SK-N-MC (cell line): ENCODE measurements at regions not wholly inside any gene's neighbourhood (a gene's known extent, or its start where the extent isn't known, plus 50 kb on each side); places are given as distances from the start of the nearest gene placed in this dataset.
"Not testable (repeated sequence)": the region's sequence is repeated elsewhere in the genome, so short reads cannot be mapped to it uniquely, and the experiment has no call there.

ENCODE experiments used
- DNase-seq: peaks from one replicate; pipeline ENCODE4 v3.0.0-alpha.2; 2011; ENCODE audit warnings: low read depth, low spot score
- H3K27ac ChIP-seq: fragments of 200-600 bp; sonication (generic); 2 replicates; pipeline ENCODE4 v1.5.1; 2016; ENCODE audit warnings: mixed run types
- H3K36me3 ChIP-seq: fragments of 200-600 bp; sonication (generic); 2 replicates; pipeline ENCODE4 v1.6.1; 2017; ENCODE audit warnings: antibody characterized with exemption, low read length, mixed read lengths; ENCODE audit not compliant: insufficient read depth
- H3K4me3 ChIP-seq: fragments of 200-600 bp; sonication (generic); 2 replicates; pipeline ENCODE4 v1.5.1; 2016
- H3K9ac ChIP-seq: fragments of 200-600 bp; sonication (generic); 2 replicates; pipeline ENCODE4 v1.8.0; 2017; ENCODE audit warnings: mixed run types, mixed read lengths; ENCODE audit not compliant: insufficient read length
- H3K9me3 ChIP-seq: fragments of 200-600 bp; sonication (generic); 2 replicates; pipeline ENCODE4 v1.6.1; 2017; ENCODE audit warnings: low read depth, mild to moderate bottlenecking, antibody characterized with exemption, low read length, moderate library complexity, mixed read lengths
- EZH2 ChIP-seq: fragments of 200-600 bp; sonication (generic); IDR thresholded peaks from one replicate; pipeline ENCODE4 v1.6.1; 2017; ENCODE audit warnings: antibody characterized with exemption
- FOXP2 ChIP-seq: optimal IDR thresholded peaks from 2 replicates; pipeline ENCODE3; 2011; ENCODE audit warnings: mild to moderate bottlenecking, moderate library complexity; ENCODE audit not compliant: insufficient read depth; ENCODE audit errors: extremely low read length, control extremely low read depth
- POLR2AphosphoS5 ChIP-seq: IDR thresholded peaks from 2 replicates; pipeline ENCODE4 v1.6.1; 2012; ENCODE audit warnings: mild to moderate bottlenecking, low read depth, low read length, borderline replicate concordance

- H3K9me3 ChIP-seq, result no peaks in the 10 kb centered on the region
- no peaks in the 10 kb centered on the region for H3K36me3 ChIP-seq
- H3K9ac ChIP-seq, result no peak overlapping the region
- no peak for TF ChIP-seq POLR2AphosphoS5
- H3K4me3 ChIP-seq, result no peak overlapping the region
- no peak for DNase-seq
- H3K27ac ChIP-seq, result no peak overlapping the region
These were observed 138.3 kb upstream of the MYRIP start for GRCh38 chr3:39671116-39671515.

DNA sequence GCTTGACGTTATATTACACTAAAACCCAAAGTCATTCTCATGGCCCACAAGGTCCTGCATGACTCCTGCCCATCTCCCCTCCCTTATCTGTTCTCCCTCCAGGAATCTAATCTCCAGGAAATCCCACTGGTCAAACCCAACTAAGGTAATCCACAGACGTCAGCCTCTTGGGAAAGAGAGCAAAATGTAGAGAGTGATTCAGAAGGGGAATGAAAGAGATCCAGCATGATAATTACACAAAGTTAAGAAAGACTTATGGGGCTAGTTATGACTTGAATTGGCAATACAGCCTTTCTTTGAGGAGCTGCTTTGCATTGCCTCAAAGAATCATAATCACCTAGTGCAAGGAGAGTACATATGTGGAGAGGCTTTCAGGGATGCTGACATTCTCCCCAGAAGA, 137.8 kb upstream of the MYRIP start:
- no peak for DNase-seq
- Histone ChIP-seq H3K4me3 (no peak overlapping the region), H3K27ac (no peak overlapping the region), H3K9me3 (no peaks in the 10 kb centered on the region), H3K9ac (no peak overlapping the region), H3K36me3 (no peaks in the 10 kb centered on the region)
- TF ChIP-seq FOXP2 (no peak), POLR2AphosphoS5 (no peak), EZH2 (no peak)

- DNase-seq, result no peak
- H3K27ac ChIP-seq, result no peak overlapping the region
- no peak overlapping the region for H3K4me3 ChIP-seq
- TF ChIP-seq EZH2, result no peak
- no peak overlapping the region for H3K9ac ChIP-seq
- no peaks in the 10 kb centered on the region for H3K36me3 ChIP-seq
- H3K9me3 ChIP-seq, result no peaks in the 10 kb centered on the region
These were observed 104.0 kb upstream of the MYRIP start for GRCh38 chr3:39705351-39705900.

- H3K4me3 ChIP-seq, result no peak overlapping the region
- H3K27ac ChIP-seq, result no peak overlapping the region
- no peaks in the 10 kb centered on the region for H3K36me3 ChIP-seq
- no peaks in the 10 kb centered on the region for H3K9me3 ChIP-seq
- no peak for DNase-seq
- no peak overlapping the region for H3K9ac ChIP-seq
- TF ChIP-seq EZH2 (no peak), FOXP2 (no peak), POLR2AphosphoS5 (no peak)
These were observed 102.0 kb upstream of the MYRIP start for GRCh38 chr3:39707314-39707909.

- no peak overlapping the region for H3K9ac ChIP-seq
- H3K27ac ChIP-seq, result no peak overlapping the region
- TF ChIP-seq EZH2 (no peak), FOXP2 (no peak), POLR2AphosphoS5 (no peak)
These were observed 96.9 kb upstream of the MYRIP start for GRCh38 chr3:39712413-39713048.

DNA sequence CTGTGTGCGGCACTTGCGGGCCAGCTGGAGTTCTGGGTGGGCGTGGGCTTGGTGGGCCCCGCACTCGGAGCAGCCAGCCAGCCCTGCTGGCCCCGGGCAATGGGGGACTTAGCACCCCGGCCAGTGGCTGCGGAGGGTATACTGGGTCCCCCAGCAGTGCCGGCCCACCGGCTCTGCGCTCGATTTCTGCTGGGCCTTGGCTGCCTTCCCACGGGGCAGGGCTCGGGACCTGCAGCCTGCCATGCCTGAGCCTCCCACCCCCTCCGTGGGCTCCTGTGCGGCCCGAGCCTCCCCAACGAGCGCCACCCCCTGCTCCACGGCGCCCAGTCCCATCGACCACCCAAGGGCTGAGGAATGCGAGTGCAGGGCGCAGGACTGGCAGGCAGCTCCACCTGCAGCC, 96.1 kb upstream of the MYRIP start:
- H3K36me3 ChIP-seq, H3K9ac ChIP-seq, H3K9me3 ChIP-seq, H3K4me3 ChIP-seq, H3K27ac ChIP-seq, DNase-seq: not testable (repeated sequence)

More at GRCh38 chr3:39712413-39713048, 96.9 kb upstream of the MYRIP start:
- H3K4me3 ChIP-seq, result no peak overlapping the region
- no peak for DNase-seq
- H3K36me3 ChIP-seq, result no peaks in the 10 kb centered on the region
- no peaks in the 10 kb centered on the region for H3K9me3 ChIP-seq

- Histone ChIP-seq H3K27ac (no peak overlapping the region), H3K9me3 (no peaks in the 10 kb centered on the region), H3K4me3 (no peak overlapping the region), H3K9ac (no peak overlapping the region), H3K36me3 (no peaks in the 10 kb centered on the region)
- DNase-seq, result no peak
- TF ChIP-seq EZH2 (no peak), FOXP2 (no peak), POLR2AphosphoS5 (no peak)
These were observed 92.6 kb upstream of the MYRIP start for GRCh38 chr3:39716849-39717248.

DNA sequence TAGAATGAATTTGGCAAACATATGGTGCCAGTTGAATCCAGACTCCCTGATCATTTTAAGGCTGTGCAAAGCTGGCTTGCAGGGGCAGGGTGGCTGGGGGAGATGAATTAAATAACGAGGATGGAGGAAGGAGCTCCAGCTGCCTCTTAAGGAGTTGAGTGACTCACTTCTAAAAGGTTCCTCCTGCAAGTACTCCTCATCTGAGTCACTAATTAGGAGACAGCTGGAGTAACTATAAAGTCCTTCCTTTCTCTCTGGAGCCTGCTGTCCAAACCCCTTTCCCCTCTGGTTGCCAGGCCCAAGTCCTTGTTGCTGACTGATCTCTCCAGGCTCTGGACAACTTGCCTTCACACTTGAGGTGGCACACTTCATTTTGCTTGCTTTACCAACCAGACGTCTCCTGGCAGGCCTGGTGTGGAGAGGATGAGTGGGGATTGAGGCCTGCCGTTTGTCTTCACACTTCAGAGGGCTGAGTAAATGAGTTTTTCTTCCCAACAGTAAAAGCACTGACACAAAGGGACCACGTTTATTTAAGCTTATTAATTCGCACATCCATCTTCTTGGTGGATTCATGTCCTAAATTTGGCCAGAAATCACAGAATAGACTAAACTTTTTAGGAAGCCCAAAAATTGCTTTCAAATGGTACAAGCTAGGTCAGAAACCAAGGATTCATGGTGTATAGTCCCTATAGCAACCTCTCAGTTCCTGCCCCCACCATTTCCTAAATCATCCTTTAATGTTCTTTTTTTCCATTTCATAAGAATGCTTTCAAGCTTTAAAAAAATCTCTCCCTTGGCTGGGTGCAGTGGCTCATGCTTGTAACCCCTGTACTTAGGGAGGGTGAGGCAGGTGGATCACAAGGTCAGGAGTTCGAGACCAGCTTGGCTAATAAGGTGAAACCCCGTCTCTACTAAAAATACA, 90.5 kb upstream of the MYRIP start:
- DNase-seq, result no peak
- TF ChIP-seq POLR2AphosphoS5, result no peak
- TF ChIP-seq FOXP2, result no peak
- no peak for TF ChIP-seq EZH2

More for the DNA sequence above, 90.5 kb upstream of the MYRIP start:
- H3K27ac ChIP-seq, result no peak overlapping the region
- H3K36me3 ChIP-seq, result no peaks in the 10 kb centered on the region
- H3K9ac ChIP-seq, result no peak overlapping the region
- H3K4me3 ChIP-seq, result no peak overlapping the region
- no peaks in the 10 kb centered on the region for H3K9me3 ChIP-seq
